AG10803 (cell line): ENCODE measurements at regions not wholly inside any gene's neighbourhood (a gene's known extent, or its start where the extent isn't known, plus 50 kb on each side); places are given as distances from the start of the nearest gene placed in this dataset.

Experiments
- DNase-seq: peaks from one replicate; pipeline ENCODE4 v3.0.0; 2010; ENCODE audit warnings: low read depth
- H3K4me3 ChIP-seq: 2 replicates; pipeline ENCODE4 v1.5.1; 2011; ENCODE audit warnings: mild to moderate bottlenecking, low read length, control low read depth
- CTCF ChIP-seq: conservative IDR thresholded peaks from 2 replicates; pipeline ENCODE4 v1.5.1; 2011; ENCODE audit warnings: mild to moderate bottlenecking, low read length, control low read depth, inconsistent platforms

GRCh38 chr13:48790199-48790598 is 136.5 kb downstream of the CYSLTR2 start:
- H3K4me3 ChIP-seq = no peak overlapping the region
- DNase-seq = no peak
- no peak for TF ChIP-seq CTCF

GRCh38 chr13:48790966-48791365 is 137.2 kb downstream of the CYSLTR2 start:
- DNase-seq = no peak
- no peak overlapping the region for H3K4me3 ChIP-seq
- no peak for TF ChIP-seq CTCF

GRCh38 chr13:48797127-48797526 is 143.4 kb downstream of the CYSLTR2 start:
- no peak overlapping the region for H3K4me3 ChIP-seq
- no peak for TF ChIP-seq CTCF
- DNase-seq = no peak

- no peak overlapping the region for H3K4me3 ChIP-seq
- DNase-seq = no peak
- TF ChIP-seq CTCF = no peak
Observed at GRCh38 chr13:48797761-48798160, 144.0 kb downstream of the CYSLTR2 start.

GRCh38 chr13:48798180-48798579 is 144.5 kb downstream of the CYSLTR2 start:
- TF ChIP-seq CTCF = no peak
- H3K4me3 ChIP-seq = no peak overlapping the region
- DNase-seq = no peak

- no peak overlapping the region for H3K4me3 ChIP-seq
- no peak for TF ChIP-seq CTCF
- DNase-seq = peak; percentile 90
Observed at GRCh38 chr13:48801255-48801654, 147.5 kb downstream of the CYSLTR2 start.

GRCh38 chr13:48804821-48805601 is 151.3 kb downstream of the CYSLTR2 start:
- peak; percentile 38 for DNase-seq
- no peak for TF ChIP-seq CTCF
- H3K4me3 ChIP-seq = no peak overlapping the region
